HG03469 (cell line): ENCODE measurements at regions not wholly inside any gene's neighbourhood (a gene's known extent, or its start where the extent isn't known, plus 50 kb on each side); places are given as distances from the start of the nearest gene placed in this dataset.
"Not testable (repeated sequence)": the region's sequence is repeated elsewhere in the genome, so short reads cannot be mapped to it uniquely, and the experiment has no call there.

Experiments
- ATAC-seq: cut with Tn5 transposase; IDR thresholded peaks from one replicate; pipeline ENCODE4 v1.9.1; 2021; ENCODE audit warnings: mild to moderate bottlenecking, moderate library complexity, moderate number of reproducible peaks; ENCODE audit not compliant: unreplicated experiment

DNA sequence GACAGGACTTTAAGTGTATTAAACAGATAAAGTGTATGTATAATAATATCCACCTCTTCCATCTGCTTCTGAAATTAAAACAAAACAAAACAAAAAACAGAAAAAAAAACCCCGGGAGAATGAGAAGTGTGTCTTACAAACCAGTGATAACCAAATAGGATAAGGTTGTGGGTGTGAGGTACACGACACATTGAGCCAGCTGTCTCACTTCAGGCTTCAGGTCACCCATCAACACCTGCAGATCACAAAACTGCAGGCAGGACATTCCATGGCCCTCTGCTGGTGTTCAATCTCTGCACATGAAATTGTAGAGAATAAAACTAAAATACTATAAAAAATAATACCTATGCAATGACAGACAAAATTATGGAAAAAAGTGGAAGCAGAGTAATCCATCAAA is 339.9 kb downstream of the SFMBT2 start:
- no peak for ATAC-seq

DNA sequence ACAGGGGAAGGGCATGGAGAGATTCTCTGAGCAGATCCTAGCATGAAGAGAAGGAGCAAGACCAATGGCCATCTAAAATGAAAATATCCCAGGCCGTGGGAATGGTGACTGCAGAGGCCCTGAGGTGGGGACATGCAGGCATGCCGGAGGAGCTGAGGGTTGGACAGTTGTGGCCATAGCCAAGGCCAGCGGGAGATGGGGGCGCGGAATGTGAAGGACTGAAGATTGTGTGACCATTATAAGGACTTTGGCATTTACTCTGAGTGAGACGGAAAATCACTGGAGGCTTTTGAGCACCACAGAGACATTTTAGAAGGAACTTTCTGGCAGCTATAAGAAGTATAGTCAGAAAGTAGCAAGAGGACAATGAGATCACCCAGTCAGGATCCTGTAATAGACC is 341.1 kb downstream of the SFMBT2 start:
- no peak for ATAC-seq

DNA sequence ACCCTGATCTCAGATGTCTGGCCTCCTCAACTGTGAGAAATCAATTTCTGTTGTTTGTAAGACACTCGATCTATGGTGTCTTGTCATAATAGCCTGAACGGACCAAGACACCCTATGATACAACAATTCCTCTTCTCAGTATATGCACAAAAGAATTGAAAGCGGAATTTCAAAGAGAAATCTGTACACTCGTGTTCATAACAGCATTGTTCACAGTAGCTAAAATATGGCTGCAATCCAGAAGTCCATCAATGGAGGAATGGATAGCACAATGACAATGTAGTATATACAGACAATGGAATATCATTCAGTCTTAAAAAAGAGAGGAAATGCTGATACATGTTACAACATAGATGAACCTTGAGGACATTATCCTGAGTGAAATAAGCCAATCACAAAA is 354.6 kb downstream of the SFMBT2 start:
- no peak for ATAC-seq

DNA sequence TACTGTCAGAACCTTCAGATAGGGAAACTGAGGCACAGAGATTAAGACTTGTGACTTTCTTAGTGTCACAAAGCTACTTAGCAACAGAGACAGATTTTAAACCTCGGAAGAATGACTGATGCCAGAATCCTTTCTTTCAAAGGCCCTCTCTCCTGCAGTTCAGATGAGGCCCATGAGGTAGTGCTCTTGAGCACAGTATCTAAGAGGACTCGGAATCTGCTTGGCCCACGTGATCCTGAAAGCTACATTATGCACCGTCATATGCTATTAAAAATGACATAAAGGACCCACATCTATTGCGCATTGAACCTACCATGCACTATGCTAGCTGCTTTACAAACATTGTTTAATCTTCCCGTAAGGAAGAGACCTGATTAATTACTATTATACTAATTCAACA is 355.9 kb downstream of the SFMBT2 start:
- no peak for ATAC-seq

DNA sequence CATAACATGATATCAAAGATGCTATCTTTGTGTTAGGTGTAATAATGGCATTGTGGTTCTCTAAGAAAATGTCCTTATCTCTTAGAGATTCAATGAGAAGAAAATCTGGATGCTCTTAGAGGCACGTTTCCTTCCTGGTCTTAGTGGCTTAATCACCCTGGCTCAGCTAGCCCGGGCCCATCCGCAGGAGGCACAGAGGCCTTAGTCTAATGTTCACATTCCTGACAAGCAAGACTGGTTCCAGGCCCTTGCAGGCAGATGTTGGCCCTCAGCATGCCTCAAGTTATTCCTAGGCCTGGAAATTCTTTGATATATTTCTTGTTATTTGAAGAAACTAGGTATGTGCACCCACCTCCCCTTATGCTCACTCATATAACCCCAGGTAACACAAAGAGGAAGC is 357.6 kb downstream of the SFMBT2 start:
- ATAC-seq, result no peak

DNA sequence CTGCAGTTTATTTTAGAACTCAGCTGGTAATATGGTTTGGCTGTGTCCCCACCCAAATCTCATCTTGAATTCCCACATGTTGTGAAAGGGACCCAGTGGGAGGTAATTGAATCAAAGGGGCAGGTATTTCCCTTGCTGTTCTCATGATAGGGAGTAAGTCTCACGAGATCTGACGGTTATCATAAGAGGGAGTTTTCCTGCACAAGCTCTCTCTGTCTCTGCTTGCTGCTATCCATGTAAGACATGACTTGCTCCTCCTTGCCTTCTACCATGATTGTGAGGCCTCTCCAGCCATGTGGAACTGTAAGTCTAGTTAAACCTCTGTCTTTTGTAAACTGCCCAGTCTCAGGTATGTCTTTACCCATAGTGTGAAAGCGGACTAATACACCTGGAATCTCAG is 360.8 kb downstream of the SFMBT2 start:
- not testable (repeated sequence) for ATAC-seq

DNA sequence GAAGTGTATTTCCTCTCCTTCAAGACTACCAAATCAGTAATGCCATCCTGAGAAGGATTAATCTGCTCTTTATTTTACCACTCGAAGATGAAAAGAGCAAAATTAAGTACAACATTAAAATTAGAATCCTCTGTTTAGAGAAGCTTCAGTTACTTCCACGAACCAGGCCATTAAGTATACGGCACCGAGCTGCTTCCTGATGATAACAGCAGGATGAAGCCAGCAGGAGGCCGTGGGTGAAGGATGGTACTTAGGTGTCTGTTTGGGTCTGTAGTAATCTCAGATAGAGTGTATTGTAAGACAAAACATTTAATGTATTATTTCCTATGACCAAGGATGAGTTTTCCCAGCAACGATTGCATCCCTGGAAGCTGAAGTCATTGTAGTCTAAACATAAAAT is 362.8 kb downstream of the SFMBT2 start:
- ATAC-seq, result no peak

DNA sequence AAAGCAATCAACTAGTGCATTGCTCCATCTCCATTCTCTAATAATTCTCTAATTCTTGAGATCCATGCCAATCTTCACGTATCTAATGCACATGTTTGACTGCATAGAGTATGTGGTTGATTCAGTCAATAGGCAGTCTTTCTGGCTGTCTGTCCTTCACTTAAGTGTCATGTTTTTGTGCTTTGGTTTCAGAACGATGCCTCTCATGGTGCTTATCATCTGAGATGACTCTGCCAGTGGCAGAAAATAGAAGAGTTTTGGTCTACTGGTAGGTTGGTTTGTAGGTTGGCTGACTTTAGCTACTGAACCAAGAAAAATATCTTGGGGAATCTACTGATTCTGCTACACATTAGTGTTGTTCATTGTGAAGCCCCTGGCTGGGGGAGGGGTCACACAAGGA is 364.2 kb downstream of the SFMBT2 start:
- peak; percentile 79 for ATAC-seq

DNA sequence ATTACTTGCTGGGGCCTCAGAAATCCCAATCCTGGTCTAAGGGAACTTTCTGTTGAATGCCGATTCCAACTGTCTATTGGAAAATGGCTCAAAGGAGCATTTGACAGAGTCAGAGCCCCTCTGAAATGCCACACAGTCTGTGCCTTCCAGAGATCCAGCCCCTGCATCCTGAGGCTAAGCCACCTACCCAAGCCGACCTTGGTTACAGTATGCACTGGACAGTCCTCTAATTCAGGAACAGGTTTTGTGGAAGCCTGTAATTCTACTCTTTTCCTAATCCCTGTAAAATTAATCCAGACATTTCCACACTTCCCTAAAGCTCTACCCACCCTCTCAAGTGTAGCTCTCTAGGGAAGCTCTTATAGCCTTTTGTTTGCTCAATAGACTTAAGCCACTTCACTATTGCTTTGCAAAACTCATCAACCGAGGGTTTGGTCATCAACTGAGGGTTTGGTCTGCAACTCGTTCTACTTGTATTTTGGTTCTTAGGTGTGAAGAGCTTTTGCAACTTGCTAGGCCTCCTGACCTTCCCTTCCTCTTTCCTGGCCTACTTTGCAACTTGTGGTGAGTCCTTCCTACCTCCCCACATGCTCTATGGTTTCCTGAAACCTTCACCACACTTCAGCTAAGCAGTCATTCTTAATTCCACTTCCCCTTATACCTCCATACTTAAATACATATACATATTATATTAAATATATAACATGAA is 364.8 kb downstream of the SFMBT2 start:
- ATAC-seq, result peak; percentile 80

DNA sequence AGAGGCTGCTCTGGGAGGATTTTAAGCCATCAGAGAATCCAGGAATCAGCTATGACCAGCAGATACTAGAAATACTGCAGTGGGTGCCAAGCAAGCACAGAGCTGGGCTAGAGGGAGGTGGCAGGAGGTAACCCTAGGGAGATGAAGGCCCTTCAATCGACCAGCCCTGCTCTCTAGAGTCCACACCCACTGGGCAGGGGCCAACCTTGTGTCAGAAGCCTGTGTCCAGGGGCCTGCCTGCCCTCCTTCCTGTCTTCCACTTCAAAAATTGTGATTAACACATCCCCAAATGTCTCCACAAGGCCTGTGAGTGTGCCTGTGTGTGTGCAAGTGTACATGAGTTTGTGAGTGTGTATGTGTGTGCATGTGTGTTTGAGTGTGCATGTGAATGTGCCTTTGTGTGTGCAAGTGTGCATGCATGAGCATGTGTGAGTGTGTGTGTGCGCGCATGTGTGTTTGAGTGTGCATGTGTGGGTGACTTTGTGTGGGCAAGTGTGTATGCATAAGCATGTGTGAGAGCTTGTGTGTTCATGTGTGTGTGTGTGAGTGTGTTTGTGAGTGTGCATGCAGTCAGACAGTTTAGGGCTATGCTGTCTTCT is 367.7 kb downstream of the SFMBT2 start:
- ATAC-seq, result no peak

DNA sequence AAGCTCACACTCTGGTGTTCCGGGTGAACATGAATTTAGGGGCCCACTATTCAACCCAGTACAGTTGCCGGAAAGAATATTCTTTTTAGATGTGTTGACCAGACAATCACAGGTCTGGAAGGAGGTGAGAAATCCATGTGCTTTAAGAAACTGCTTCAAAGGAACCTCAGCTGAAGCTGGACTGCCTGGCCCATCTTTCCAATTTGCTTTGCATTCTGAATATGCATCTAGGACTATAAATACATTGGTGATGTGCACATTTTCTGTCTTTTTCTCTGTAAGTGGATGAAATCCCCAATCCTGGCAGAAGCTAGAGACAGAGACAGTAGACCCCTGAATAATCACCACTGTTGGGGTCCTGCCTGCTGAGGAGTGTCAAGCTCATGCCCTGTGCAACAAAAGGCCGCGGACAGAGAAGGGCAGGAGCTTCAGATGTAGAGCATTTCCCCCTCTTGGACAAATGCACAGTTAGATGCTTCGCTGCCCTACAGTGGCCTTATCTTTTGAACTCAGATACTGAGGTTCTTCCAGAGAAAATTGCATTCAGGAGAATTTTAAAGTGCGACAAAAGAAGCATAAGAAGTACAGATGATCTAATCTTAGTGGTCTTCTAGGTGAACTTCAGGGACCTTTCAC is 368.3 kb downstream of the SFMBT2 start:
- no peak for ATAC-seq

DNA sequence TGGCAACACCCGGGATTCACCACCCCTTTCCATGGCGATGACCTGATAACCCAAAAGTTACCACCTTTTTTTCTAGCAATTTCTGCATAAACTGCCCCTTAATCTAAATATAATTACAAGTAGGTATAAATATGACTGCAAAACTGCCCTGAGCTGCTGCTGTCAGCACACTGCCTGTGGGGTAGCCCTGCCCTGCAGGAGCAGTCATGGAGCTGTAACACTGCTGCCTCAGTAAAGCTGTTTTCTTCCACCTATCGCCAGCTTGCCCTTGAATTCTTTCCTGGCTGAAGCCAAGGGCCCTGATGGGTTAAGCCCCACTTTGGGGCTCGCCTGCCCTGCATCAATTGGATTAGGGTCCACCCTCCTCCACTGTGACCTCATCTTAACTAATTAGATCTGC is 368.8 kb downstream of the SFMBT2 start:
- no peak for ATAC-seq

DNA sequence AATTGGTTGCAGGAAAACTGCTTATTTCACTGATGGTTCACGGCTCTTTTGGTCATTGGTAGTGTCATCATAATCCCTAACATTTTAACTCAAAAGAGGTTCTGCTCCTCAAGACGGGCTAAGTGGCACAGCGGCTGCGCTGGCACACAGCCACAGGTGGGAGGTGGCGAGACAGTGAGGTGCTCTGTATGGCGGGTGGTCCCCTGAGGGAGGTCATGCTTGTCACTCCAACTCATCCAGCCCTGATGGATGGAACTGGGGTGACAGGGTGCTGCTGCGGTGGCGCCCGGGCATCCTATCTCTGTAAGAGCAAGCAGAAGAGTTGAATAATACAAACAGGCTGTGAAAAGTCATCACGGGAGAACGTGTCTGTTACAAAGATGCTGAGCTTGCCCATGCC is 370.2 kb downstream of the SFMBT2 start:
- ATAC-seq, result no peak

DNA sequence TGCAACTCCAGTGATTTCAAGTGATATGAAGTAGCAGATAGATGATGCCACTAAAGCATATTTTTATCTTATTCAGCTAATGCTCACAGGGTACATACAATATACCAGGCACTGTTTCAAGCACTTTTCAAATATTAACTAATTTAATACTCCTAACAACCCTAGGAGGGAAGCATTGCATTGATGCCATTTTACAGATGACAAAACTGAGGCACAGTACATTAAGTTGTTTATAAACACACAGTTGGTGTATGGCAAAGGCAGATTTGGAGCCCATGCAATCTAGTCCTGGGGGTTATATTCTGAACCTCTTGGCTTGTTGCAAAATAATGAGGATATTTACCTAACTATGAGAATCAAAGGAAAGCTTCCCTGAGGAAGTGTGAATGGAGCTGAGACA is 371.0 kb downstream of the SFMBT2 start:
- no peak for ATAC-seq

DNA sequence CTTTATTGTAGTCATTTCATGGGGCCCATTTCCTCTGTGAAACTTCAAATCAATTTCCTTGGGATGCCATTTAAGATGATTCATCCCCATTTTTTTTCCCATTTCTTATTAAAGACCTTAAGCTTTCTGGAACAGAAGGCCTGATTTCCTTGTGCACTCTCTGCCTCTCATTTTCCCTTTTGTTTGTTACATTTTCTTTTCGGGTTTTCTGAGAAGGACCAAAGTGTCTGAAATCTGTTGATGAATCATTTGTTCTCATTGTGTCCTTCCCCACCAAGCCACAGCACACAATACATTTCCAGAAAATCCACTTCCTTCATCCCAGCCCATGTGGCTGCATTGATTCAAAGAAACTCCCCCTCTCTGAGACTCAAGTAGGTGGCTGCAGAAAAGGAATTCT is 372.4 kb downstream of the SFMBT2 start:
- no peak for ATAC-seq

DNA sequence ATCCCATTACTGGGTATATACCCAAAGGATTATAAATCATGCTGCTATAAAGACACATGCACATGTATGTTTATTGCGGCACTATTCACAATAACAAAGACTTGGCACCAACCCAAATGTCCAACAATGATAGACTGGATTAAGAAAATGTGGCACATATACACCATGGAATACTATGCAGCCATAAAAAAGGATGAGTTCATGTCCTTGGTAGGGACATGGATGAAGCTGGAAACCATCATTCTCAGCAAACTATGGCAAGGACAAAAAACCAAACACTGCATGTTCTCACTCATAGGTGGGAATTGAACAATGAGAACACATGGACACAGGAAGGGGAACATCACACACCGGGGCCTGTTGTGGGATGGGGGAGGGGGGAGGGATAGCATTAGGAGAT is 373.4 kb downstream of the SFMBT2 start:
- ATAC-seq, result not testable (repeated sequence)

DNA sequence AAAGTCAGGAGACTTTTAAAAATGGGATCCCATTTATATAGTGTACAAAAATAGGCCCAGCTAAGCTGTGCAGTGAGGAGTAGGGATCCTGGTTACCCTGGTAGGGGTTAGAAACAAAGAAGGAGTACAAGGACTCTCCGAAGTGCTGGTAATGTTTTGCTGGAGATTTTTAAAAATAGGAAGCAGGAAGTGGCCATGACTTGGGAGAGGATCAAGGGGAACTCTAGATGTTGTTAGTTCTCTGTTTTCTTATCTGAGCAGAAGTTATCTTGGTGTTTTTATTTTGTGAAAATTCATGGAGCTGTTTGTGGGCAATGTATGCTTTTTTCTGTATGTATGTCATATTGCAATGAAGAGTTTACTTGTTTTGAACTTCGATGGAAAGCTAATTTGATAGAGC is 373.9 kb downstream of the SFMBT2 start:
- no peak for ATAC-seq

DNA sequence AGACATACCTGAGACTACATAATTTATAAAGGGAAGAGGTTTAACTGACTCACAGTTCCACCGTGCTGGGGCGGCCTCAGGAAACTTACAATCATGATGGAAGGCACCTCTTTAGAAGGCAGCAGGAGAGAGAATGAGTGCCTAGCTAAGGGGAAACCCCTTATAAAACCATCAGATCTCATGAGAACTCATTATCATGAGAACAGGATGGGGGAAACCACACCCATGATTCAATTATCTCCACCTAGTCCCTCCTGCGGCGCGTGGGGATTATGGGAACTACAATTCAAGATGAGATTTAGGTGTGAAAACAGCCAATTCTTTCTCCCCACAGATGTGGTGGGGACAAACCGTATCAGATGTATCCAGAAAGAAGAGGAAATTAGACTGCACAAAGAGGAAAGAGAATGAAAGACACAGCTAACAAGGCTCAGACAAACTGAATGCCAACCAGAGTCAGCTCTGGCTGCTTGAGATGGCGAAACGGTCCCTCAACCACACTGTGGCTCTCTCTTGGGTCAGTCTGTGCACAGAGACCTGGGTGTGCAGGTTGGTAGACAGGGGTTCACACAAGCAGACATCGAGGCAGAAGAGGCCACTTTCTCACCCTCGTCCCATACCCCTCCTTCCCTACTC is 375.6 kb downstream of the SFMBT2 start:
- no peak for ATAC-seq

DNA sequence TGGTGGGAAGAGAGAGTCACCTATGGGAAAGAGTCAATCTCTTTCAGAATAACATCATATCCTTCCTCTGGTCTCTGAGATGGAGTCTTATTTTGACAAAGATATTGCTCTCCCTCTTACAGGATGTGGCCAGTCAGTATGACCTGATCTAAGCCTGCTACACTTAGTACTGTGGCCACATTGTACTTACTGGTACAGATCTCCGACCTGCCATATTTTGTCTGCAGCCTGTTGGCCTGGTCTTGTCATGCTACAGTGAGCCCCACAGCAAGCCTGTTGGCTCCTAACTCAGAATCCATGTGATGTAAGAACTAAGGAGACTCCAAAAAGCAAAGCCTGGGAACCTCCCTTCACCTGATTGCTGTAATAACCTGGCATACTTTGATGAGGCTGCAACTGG is 377.8 kb downstream of the SFMBT2 start:
- ATAC-seq, result no peak

DNA sequence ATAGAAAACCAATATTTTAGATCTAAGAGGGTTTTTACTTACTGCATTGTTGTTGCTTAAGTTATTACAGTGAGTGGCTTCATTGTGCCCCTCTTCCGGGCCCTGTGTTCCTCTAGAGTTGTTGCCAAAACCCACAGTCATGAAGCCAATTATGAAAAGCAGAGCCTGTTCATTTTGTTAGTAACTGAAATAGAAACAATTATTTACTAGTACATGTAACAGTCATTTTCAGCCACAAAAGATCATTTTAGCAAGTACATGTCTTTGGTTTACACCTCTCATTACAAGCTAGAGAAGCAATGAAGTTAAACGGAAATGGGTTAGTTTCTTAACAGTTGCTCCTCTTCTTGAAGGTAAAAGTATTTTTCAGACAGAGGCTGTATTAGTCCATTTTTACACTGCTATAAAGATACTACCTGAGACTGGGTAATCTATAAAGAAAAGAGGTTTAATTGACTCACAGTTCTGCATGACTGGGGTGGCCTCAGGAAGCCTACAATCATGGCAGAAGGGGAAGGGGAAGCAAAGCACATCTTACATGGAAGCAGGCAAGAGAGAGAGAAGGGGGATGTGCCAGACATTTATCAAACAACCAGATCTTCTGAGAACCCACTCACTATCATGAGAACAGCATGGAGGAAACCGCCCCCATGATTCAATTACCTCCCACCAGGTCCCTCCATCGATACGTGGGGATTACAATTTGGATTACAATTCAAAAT is 380.5 kb downstream of the SFMBT2 start:
- ATAC-seq, result no peak

DNA sequence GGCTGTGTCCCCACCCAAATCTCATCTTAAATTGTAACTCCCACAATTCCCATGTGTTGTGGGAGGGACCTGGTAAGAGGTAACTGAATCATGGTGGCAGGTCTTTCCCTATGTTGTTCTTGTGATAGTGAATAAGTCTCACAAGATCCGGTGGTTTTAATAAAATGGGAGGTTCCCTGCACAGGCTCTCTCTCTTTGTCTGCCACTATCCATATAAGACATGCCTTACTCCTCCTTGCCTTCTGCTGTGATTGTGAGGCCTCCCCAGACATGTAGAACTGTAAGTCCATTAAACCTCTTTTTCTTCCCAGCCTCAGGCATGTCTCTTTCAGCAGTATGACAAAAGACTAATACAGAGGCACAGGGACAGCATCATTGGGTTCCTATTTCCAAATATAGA is 381.2 kb downstream of the SFMBT2 start:
- no peak for ATAC-seq
